Activated naive CD4-positive, alpha-beta T cell treated with anti-CD3 and anti-CD28 coated beads, Interleukin-2, amount 10 ng/mL, durations not matched to agents 7 days and 5 days (primary cell): ENCODE measurements at regions not wholly inside any gene's neighbourhood (a gene's known extent, or its start where the extent isn't known, plus 50 kb on each side); places are given as distances from the start of the nearest gene placed in this dataset.
"Not testable (repeated sequence)": the region's sequence is repeated elsewhere in the genome, so short reads cannot be mapped to it uniquely, and the experiment has no call there.

Experiments used
- CTCF ChIA-PET: fragments of 350-600 bp; sonication (Branson Sonifier 250); formaldehyde crosslinking; loops from one replicate; lab custom pipeline; 2021; ENCODE audit warnings: antibody characterized with exemption; lab: Charles Lee
- DNase-seq: peaks from one replicate; pipeline ENCODE4 v3.0.0-alpha.2; 2020
- H3K27ac Mint-ChIP-seq: one replicate; pipeline ENCODE4 v1.8.0; 2021; ENCODE audit warnings: mild to moderate bottlenecking, moderate library complexity, mixed read lengths
- H3K27me3 Mint-ChIP-seq: one replicate; pipeline ENCODE4 v1.8.0; 2021; ENCODE audit warnings: mild to moderate bottlenecking, mixed read lengths
- H3K36me3 Mint-ChIP-seq: one replicate; pipeline ENCODE4 v1.8.0; 2021; ENCODE audit warnings: mixed read lengths
- H3K4me1 Mint-ChIP-seq: one replicate; pipeline ENCODE4 v1.8.0; 2021; ENCODE audit warnings: mixed read lengths
- H3K4me3 Mint-ChIP-seq: one replicate; pipeline ENCODE4 v1.8.0; 2021; ENCODE audit warnings: mild to moderate bottlenecking, moderate library complexity, mixed read lengths
- H3K9me3 Mint-ChIP-seq: one replicate; pipeline ENCODE4 v1.8.0; 2021; ENCODE audit warnings: mixed read lengths

- Mint-ChIP-seq H3K27me3 (no peaks in the 10 kb centered on the region), H3K4me1 (no peaks in the 10 kb centered on the region), H3K9me3 (no peaks in the 10 kb centered on the region), H3K27ac (no peak overlapping the region), H3K4me3 (no peak overlapping the region), H3K36me3 (no peaks in the 10 kb centered on the region)
- no peak for DNase-seq
- CTCF ChIA-PET, result no interaction called here
Measured at GRCh38 chr2:163919717-163920116, 183.9 kb upstream of the FIGN start.

- H3K27me3 Mint-ChIP-seq, H3K4me1 Mint-ChIP-seq, H3K36me3 Mint-ChIP-seq, H3K4me3 Mint-ChIP-seq, DNase-seq, H3K27ac Mint-ChIP-seq, CTCF ChIA-PET: not testable (repeated sequence)
- H3K9me3 Mint-ChIP-seq, result peaks cover 11% of the 10 kb centered on the region
Measured at GRCh38 chr2:163914486-163914885, 178.7 kb upstream of the FIGN start.

- CTCF ChIA-PET, H3K27ac Mint-ChIP-seq, H3K4me1 Mint-ChIP-seq, H3K4me3 Mint-ChIP-seq, DNase-seq, H3K36me3 Mint-ChIP-seq, H3K27me3 Mint-ChIP-seq: not testable (repeated sequence)
- H3K9me3 Mint-ChIP-seq, result peaks cover 11% of the 10 kb centered on the region
Measured at GRCh38 chr2:163913532-163913944, 177.7 kb upstream of the FIGN start.

GRCh38 chr2:163909411-163910080, 173.7 kb upstream of the FIGN start:
- H3K27ac Mint-ChIP-seq, result no peak overlapping the region
- peaks cover 15% of the 10 kb centered on the region for H3K9me3 Mint-ChIP-seq
- CTCF ChIA-PET, result no interaction called here
- no peaks in the 10 kb centered on the region for H3K4me1 Mint-ChIP-seq
- no peaks in the 10 kb centered on the region for H3K27me3 Mint-ChIP-seq
- DNase-seq, result no peak
- no peaks in the 10 kb centered on the region for H3K36me3 Mint-ChIP-seq
- no peak overlapping the region for H3K4me3 Mint-ChIP-seq

- no peak overlapping the region for H3K27ac Mint-ChIP-seq
- H3K4me1 Mint-ChIP-seq, result no peaks in the 10 kb centered on the region
- peaks cover 11% of the 10 kb centered on the region for H3K9me3 Mint-ChIP-seq
- no peak for DNase-seq
- no peak overlapping the region for H3K4me3 Mint-ChIP-seq
- CTCF ChIA-PET, result no interaction called here
- H3K36me3 Mint-ChIP-seq, result no peaks in the 10 kb centered on the region
- H3K27me3 Mint-ChIP-seq, result no peaks in the 10 kb centered on the region
Measured at GRCh38 chr2:163906410-163906809, 170.6 kb upstream of the FIGN start.

- DNase-seq, result no peak
- no peaks in the 10 kb centered on the region for H3K27me3 Mint-ChIP-seq
- no peak overlapping the region for H3K27ac Mint-ChIP-seq
- peaks cover 17% of the 10 kb centered on the region for H3K9me3 Mint-ChIP-seq
- no peaks in the 10 kb centered on the region for H3K36me3 Mint-ChIP-seq
- H3K4me3 Mint-ChIP-seq, result no peak overlapping the region
- CTCF ChIA-PET, result no interaction called here
- H3K4me1 Mint-ChIP-seq, result no peaks in the 10 kb centered on the region
Measured at GRCh38 chr2:163897799-163898198, 162.0 kb upstream of the FIGN start.

- H3K27me3 Mint-ChIP-seq, H3K27ac Mint-ChIP-seq, DNase-seq, H3K4me1 Mint-ChIP-seq, H3K36me3 Mint-ChIP-seq, H3K4me3 Mint-ChIP-seq, CTCF ChIA-PET: not testable (repeated sequence)
- peaks cover 13% of the 10 kb centered on the region for H3K9me3 Mint-ChIP-seq
Measured at GRCh38 chr2:163893444-163893843, 157.6 kb upstream of the FIGN start.

- Mint-ChIP-seq H3K4me1 (no peaks in the 10 kb centered on the region), H3K27ac (no peak overlapping the region), H3K36me3 (no peaks in the 10 kb centered on the region), H3K4me3 (no peak overlapping the region), H3K9me3 (peaks cover 5% of the 10 kb centered on the region), H3K27me3 (no peaks in the 10 kb centered on the region)
- no peak for DNase-seq
- CTCF ChIA-PET, result no interaction called here
Measured at GRCh38 chr2:163888591-163888990, 152.8 kb upstream of the FIGN start.

GRCh38 chr2:163887182-163887581, 151.4 kb upstream of the FIGN start:
- Mint-ChIP-seq H3K4me1 (no peaks in the 10 kb centered on the region), H3K27ac (no peak overlapping the region), H3K27me3 (no peaks in the 10 kb centered on the region), H3K4me3 (no peak overlapping the region), H3K9me3 (no peaks in the 10 kb centered on the region), H3K36me3 (no peaks in the 10 kb centered on the region)
- DNase-seq, result no peak
- CTCF ChIA-PET, result no interaction called here

- no peaks in the 10 kb centered on the region for H3K9me3 Mint-ChIP-seq
- CTCF ChIA-PET, result no interaction called here
Measured at GRCh38 chr2:163884416-163884815, 148.6 kb upstream of the FIGN start.

GRCh38 chr2:163878718-163879117, 142.9 kb upstream of the FIGN start:
- CTCF ChIA-PET, result interaction anchor here (0.9 kb wide), 1 partner anchor 11 kb away, joined by 5 read pairs; no protein-coding TSS in a partner anchor
- H3K9me3 Mint-ChIP-seq, result peaks cover 2% of the 10 kb centered on the region
- DNase-seq, result no peak
- no peak overlapping the region for H3K27ac Mint-ChIP-seq
- no peaks in the 10 kb centered on the region for H3K4me1 Mint-ChIP-seq
- no peaks in the 10 kb centered on the region for H3K36me3 Mint-ChIP-seq
- no peak overlapping the region for H3K4me3 Mint-ChIP-seq
- H3K27me3 Mint-ChIP-seq, result no peaks in the 10 kb centered on the region

More at GRCh38 chr2:163884416-163884815, 148.6 kb upstream of the FIGN start:
- Mint-ChIP-seq H3K4me1 (no peaks in the 10 kb centered on the region), H3K27me3 (no peaks in the 10 kb centered on the region), H3K4me3 (no peak overlapping the region), H3K36me3 (no peaks in the 10 kb centered on the region), H3K27ac (no peak overlapping the region)
- no peak for DNase-seq

GRCh38 chr2:163877316-163877715, 141.5 kb upstream of the FIGN start:
- Mint-ChIP-seq H3K27me3 (no peaks in the 10 kb centered on the region), H3K9me3 (peaks cover 2% of the 10 kb centered on the region), H3K4me3 (no peak overlapping the region), H3K27ac (no peak overlapping the region), H3K4me1 (no peaks in the 10 kb centered on the region), H3K36me3 (no peaks in the 10 kb centered on the region)
- DNase-seq, result no peak
- CTCF ChIA-PET, result no interaction called here

GRCh38 chr2:163863073-163863472, 127.3 kb upstream of the FIGN start:
- CTCF ChIA-PET, result no interaction called here
- Mint-ChIP-seq H3K4me1 (no peaks in the 10 kb centered on the region), H3K9me3 (no peaks in the 10 kb centered on the region), H3K27me3 (no peaks in the 10 kb centered on the region), H3K4me3 (no peak overlapping the region), H3K27ac (no peak overlapping the region), H3K36me3 (no peaks in the 10 kb centered on the region)
- no peak for DNase-seq

- CTCF ChIA-PET, result no interaction called here
- Mint-ChIP-seq H3K27ac (no peak overlapping the region), H3K36me3 (no peaks in the 10 kb centered on the region), H3K4me1 (no peaks in the 10 kb centered on the region), H3K4me3 (no peak overlapping the region), H3K9me3 (peaks cover 1% of the 10 kb centered on the region), H3K27me3 (no peaks in the 10 kb centered on the region)
- no peak for DNase-seq
Measured at GRCh38 chr2:163859951-163860350, 124.1 kb upstream of the FIGN start.

- Mint-ChIP-seq H3K4me1 (no peaks in the 10 kb centered on the region), H3K27ac (no peak overlapping the region), H3K9me3 (peaks cover 1% of the 10 kb centered on the region), H3K27me3 (no peaks in the 10 kb centered on the region), H3K36me3 (no peaks in the 10 kb centered on the region), H3K4me3 (no peak overlapping the region)
- CTCF ChIA-PET, result no interaction called here
- no peak for DNase-seq
Measured at GRCh38 chr2:163856941-163857340, 121.1 kb upstream of the FIGN start.
